ENCODE measurements at regions not wholly inside any gene's neighbourhood (a gene's known extent, or its start where the extent isn't known, plus 50 kb on each side); places are given as distances from the start of the nearest gene placed in this dataset.

GRCh38 chr12:61514016-61514415 lies 746.2 kb upstream of the USP15 start:
- BruUV-seq (replicated peaks), result no TSS peak
- TF ChIP-seq CTCF (IDR thresholded peaks at IDR 0.05; ENCODE audit: unreplicated experiment), result no peak

GRCh38 chr12:61521258-61521657 lies 738.9 kb upstream of the USP15 start:
- H3K4me1 Mint-ChIP-seq (ENCODE audit: insufficient read depth, unreplicated experiment), result no peaks in the 10 kb centered on the region
- no TSS peak for BruUV-seq (replicated peaks)
- TF ChIP-seq CTCF (IDR thresholded peaks at IDR 0.05; ENCODE audit: unreplicated experiment), result no peak
- H3K27me3 Mint-ChIP-seq (ENCODE audit: insufficient read depth, unreplicated experiment), result no peaks in the 10 kb centered on the region
- no peak overlapping the region for H3K27ac Mint-ChIP-seq (ENCODE audit: low read depth, unreplicated experiment)
- H3K36me3 Mint-ChIP-seq (ENCODE audit: insufficient read depth, unreplicated experiment), result no peaks in the 10 kb centered on the region
- H3K9me3 Mint-ChIP-seq (ENCODE audit: unreplicated experiment), result no peaks in the 10 kb centered on the region
- ChIA-PET POLR2A (interaction anchor here (1.6 kb wide), 1 partner anchor 15 kb away, joined by 4 read pairs; no protein-coding TSS in a partner anchor), CTCF (interaction anchor here (0.6 to 0.7 kb wide), 2 partner anchors 72 to 766 kb away, joined by 3 to 4 read pairs; no protein-coding TSS in a partner anchor)
- no peak for DNase-seq (ENCODE audit: unreplicated experiment)
- intact Hi-C loops (cut with micrococcal nuclease), result no loop called here
- no peak overlapping the region for H3K4me3 Mint-ChIP-seq (ENCODE audit: unreplicated experiment)

More at GRCh38 chr12:61514016-61514415, 746.2 kb upstream of the USP15 start:
- Mint-ChIP-seq H3K27me3 (ENCODE audit: insufficient read depth, unreplicated experiment) (no peaks in the 10 kb centered on the region), H3K27ac (ENCODE audit: low read depth, unreplicated experiment) (no peak overlapping the region), H3K4me1 (ENCODE audit: insufficient read depth, unreplicated experiment) (no peaks in the 10 kb centered on the region), H3K36me3 (ENCODE audit: insufficient read depth, unreplicated experiment) (no peaks in the 10 kb centered on the region), H3K9me3 (ENCODE audit: unreplicated experiment) (no peaks in the 10 kb centered on the region), H3K4me3 (ENCODE audit: unreplicated experiment) (no peak overlapping the region)
- ChIA-PET POLR2A (no interaction called here), CTCF (interaction anchor here (0.6 to 0.7 kb wide), 2 partner anchors 405 to 555 kb away, joined by 3 read pairs; no protein-coding TSS in a partner anchor)
- DNase-seq (ENCODE audit: unreplicated experiment), result no peak
- intact Hi-C loops (cut with micrococcal nuclease), result no loop called here

DNA sequence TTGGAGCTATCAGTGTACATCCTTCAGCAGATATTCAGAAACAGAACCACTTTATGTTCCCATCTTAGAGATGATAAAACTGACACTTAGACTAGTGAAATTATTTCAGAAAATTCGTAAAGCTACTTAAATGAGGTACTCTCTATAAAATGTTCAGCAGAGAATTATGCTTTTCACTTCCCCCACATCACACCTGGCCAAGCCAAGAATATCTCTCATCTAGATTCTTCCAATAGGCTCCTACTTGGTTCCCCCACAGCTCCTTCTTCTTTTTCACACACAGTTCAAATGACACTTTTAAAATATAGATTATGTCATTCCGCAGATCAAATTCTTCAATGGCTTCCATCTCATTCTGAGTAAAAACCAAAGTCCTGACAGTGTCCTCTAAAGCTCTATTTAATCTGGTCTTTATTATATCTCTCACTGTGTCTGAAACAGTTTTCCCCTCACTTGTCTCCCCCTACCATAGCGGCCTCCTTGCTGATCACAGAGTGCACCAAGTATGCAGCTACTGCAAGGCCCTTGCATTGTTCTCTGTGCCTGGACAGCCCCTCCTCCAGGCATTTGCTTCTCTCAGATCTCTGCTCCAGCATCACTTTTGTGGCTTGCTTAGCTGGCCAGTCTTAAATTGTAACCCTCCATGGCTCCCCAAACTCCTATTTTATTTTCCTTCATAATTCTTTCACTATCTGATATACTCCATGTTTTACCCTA lies 736.8 kb upstream of the USP15 start:
- Mint-ChIP-seq H3K4me3 (ENCODE audit: unreplicated experiment) (no peak overlapping the region), H3K27me3 (ENCODE audit: insufficient read depth, unreplicated experiment) (no peaks in the 10 kb centered on the region), H3K4me1 (ENCODE audit: insufficient read depth, unreplicated experiment) (no peaks in the 10 kb centered on the region), H3K36me3 (ENCODE audit: insufficient read depth, unreplicated experiment) (no peaks in the 10 kb centered on the region), H3K9me3 (ENCODE audit: unreplicated experiment) (no peaks in the 10 kb centered on the region), H3K27ac (ENCODE audit: low read depth, unreplicated experiment) (no peak overlapping the region)
- intact Hi-C loops (cut with micrococcal nuclease), result no loop called here
- TF ChIP-seq CTCF (IDR thresholded peaks at IDR 0.05; ENCODE audit: unreplicated experiment), result no peak
- ChIA-PET POLR2A (interaction anchor here (1.3 kb wide), 1 partner anchor 22 kb away, joined by 3 read pairs; no protein-coding TSS in a partner anchor), CTCF (interaction anchor here (0.7 kb wide), 1 partner anchor 482 kb away, joined by 3 read pairs; no protein-coding TSS in a partner anchor)
- no TSS peak for BruUV-seq (replicated peaks)
- no peak for DNase-seq (ENCODE audit: unreplicated experiment)

DNA sequence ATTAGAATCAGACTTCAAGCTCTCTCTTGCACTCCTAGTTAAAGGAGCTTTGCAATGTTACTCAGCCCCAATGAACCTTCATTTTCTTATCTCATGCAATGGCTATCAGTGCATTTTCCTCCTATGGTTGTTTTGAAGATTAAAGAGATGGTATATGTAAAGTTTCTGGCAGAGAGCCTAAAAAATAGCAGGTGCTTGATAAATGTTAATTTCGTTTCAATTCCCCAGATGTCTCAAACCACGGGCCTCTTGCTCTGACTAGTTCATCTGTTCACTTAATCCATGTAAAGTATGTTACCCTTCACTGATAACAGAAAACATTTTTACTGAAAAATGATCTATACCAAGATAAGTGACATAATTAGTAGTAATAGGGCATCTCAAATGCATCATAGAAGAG lies 735.4 kb upstream of the USP15 start:
- no peak for DNase-seq (ENCODE audit: unreplicated experiment)
- Mint-ChIP-seq H3K4me3 (ENCODE audit: unreplicated experiment) (no peak overlapping the region), H3K4me1 (ENCODE audit: insufficient read depth, unreplicated experiment) (no peaks in the 10 kb centered on the region), H3K27ac (ENCODE audit: low read depth, unreplicated experiment) (no peak overlapping the region), H3K9me3 (ENCODE audit: unreplicated experiment) (no peaks in the 10 kb centered on the region), H3K36me3 (ENCODE audit: insufficient read depth, unreplicated experiment) (no peaks in the 10 kb centered on the region), H3K27me3 (ENCODE audit: insufficient read depth, unreplicated experiment) (no peaks in the 10 kb centered on the region)
- intact Hi-C loops (cut with micrococcal nuclease), result no loop called here
- no peak for TF ChIP-seq CTCF (IDR thresholded peaks at IDR 0.05; ENCODE audit: unreplicated experiment)
- POLR2A ChIA-PET, result no interaction called here
- CTCF ChIA-PET, result interaction anchor here (0.5 kb wide), 1 partner anchor 414 kb away, joined by 3 read pairs; no protein-coding TSS in a partner anchor
- no TSS peak for BruUV-seq (replicated peaks)

All from MCF 10A (cell line).